ENCODE measurements at regions not wholly inside any gene's neighbourhood (a gene's known extent, or its start where the extent isn't known, plus 50 kb on each side); places are given as distances from the start of the nearest gene placed in this dataset.

DNA sequence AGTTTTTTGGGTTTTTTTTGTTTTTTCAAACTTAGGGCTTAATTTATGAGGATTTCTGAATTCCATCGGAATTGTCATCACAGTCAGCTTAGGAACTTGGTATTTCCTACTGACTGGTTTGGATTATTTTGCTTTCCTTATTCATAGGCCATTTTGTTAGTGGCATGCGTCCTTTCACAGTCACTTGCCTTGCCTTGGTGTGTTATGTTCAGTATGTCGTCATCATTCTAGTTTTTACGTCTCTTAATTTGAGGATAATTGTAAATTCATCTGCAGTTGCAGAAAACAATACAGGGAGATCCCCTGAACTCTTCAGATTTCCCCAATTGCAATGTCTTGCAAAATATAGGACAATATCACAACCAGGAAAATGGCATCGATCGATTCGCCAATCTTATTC is 485.3 kb downstream of the CBLN2 start:
- no peak for DNase-seq

DNA sequence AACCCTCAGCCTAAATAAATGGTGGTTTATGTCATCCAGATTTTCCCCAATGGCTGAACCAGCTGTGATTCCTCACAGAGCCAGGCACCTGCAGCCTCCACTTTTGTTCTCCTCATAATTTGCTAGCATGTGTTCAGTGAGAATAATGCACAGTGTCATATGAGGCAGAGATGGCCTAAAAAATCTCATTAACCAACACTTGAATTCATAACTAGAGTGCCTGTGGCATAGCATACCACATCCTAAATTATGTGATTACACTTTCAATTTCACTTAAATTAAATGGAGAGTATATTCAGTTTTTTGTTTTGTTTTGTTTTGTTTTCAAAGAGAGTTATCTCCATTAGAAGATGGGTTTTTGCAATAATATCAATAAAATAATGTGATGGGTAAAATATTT is 488.0 kb downstream of the CBLN2 start:
- DNase-seq, result no peak

DNA sequence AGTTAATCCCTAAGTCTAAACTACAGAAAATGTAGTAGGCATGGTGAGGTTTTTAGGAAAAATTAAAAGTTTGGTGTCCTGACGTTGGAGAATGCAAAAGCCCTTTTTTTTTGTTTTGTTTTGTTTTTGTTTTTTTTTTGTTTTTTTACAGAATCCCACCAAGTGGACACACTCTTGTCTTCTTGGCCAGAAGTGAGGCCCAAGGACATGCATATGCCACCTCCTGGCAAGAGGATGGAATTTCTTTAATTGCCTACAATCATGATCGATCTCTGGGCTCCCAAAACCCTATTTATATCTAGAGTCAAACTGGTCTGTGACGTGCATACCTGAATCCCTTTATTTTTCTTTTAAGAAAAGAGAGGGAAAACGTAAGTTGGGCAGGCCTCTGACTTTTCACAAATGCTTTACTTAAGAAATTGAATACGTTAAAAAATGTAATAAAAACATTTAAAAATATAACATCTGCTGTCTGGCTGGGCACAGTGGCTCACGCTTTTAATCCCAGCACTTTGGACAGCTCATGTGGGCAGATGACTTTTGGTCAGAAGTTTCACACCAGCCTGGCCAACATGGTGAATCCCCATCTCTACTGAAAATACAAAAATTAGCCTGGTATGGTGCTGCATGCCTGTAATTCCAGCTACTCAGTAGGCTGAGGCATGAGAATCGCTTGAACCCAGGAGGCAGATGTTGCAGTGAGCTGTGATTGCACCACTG is 502.7 kb downstream of the CBLN2 start:
- no peak for DNase-seq

DNA sequence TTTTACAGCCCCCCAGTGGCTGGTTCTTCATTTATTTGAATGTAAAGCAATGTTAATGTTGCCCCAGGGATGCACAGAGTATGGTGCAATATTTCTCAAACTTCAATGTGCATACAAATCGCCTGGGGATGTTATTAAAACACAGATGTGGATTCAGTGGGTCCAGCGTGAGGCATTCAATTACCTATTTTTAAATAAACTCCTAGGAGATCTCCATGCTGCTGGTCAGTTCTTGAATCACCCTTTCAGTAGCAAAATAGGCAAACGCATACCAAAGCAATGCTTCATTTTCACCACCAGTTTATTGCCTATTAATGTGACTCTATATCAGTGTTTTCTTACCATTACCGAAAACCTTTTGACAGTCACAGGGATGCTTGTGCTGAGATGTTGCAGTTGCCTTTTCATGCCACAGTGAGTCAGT is 530.7 kb downstream of the CBLN2 start:
- no peak for DNase-seq

DNA sequence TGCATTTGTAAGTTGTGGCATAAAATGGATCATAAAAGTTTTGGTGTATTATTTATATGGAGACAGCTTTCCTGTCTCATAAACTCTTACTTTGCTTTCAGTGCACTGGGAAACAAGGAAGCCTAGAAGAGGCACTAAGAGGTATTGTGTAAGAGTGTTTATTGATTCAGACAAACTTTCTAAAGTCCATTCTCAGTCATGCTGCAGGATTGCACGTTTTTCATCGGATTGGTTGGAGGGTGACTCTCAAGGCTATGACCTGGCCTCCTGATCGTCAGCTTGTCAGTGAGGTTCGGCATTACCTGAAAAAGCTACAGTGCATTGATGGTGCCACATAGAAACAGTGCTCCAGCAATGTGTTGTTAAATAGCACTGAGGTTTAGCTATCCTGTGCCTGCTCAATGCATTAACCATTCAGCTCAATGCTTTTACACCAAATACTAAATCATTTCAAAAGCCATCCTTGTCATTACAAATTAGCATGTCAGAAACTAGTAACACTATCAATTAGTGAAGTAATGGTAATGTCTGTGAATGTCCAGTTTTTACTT is 545.5 kb downstream of the CBLN2 start:
- no peak for DNase-seq

DNA sequence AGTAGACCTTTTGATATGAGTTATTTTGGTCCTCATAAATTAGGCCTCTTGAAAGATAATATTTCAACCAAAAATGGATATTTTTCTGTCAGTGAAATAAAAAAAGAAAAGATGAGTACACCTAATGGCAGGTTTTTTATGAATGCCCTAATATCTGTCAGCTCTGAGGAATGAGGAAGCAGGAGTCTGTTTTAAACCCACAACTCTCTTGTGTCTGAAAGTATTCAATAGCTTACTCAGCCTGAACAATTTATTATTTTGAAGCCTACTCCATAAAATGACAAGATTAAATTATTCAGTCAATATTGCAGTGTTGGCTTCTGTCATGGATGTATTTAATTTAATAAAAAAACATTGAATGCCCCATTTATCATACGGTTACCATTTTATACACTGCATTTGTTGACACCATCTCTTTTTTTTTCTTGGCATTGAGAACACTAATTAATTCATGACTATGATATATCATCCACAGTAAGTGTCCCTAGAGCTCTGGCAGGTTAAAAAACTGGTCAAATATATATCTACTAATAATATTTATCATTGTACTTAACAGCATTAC is 548.2 kb downstream of the CBLN2 start:
- DNase-seq, result no peak

DNA sequence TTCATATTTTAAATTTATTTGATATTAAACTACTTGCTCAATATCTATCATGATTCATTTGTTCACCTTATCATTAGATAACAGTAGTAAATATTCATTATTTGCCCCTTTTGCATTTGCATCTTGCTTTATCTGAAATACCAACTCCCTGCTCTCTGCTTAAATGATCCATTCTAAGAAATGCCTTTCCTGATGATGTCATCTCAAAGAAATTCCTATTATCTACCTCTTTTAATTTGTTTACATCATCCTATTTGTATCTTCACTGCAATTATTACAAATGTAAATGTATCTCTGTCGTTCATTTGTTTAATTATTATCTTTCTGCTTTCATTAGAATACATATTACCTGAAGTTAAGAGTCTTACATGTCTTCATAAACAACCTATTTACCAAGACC is 549.9 kb downstream of the CBLN2 start:
- no peak for DNase-seq

DNA sequence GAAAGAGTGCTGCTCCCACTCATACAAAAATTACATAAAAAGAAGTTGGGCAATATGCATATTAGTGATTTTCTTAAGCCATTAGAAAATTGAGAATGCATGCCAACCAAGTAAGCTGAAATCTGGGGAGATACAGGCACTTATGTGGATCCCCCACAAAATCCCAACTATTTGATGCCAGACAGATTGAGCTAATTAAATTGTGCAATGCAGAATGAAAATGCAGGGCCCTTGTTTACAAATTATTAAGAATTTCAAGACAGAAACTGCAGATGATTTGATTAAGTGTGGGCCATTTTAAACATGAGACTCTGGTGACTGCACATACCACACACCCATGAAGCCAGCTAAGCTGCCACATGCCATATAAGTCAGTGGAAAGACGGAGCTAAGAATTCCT is 554.5 kb downstream of the CBLN2 start:
- DNase-seq, result no peak

DNA sequence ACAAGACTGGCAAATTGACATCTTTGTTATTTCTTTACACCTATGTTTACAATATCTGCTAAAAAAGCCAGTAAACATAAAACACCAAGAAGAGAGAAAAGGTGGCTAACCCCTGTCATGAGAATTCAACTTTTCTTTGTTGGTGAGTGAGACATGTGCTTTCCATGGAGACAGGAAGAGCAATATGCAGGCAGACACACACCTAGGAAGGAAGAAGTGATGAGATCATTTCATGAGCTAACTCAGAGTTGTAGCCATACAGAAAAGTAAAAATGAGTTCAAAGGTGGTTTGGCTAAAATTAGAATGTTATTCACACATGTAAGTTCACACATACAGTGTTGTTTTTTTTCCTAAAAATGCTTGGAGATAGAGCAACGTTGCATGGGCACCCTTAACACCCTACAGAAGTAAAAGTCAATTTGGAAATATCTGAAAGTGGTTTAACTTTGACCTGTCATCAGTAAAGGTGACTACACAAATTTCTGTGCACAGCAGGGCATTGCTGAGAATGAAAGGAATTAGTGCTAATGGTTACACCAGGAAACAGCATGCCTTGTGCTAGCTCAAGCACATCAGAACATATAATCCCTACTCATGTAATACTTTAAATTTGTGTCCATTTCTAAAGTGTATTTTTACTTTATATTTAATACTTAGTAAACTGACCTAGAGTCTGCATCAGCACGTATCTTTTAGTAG is 557.6 kb downstream of the CBLN2 start:
- DNase-seq, result no peak

DNA sequence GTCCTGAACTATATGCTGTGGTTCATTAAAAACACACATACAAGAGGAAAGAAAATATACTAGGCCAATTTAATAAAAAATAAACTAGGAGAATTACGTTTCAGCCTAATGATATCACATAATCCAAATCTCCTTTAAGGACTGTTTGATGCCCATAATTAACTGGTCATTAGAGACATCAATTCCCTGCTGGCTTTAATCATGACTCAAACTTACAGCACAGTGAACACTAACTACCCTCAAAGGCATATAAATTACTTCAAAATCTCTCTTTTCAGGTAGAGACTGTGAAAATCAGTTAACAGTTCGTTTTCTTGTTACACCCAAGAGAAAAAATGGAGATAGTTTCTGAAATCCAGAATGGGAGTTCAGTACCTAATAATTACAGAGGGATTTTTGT is 567.4 kb downstream of the CBLN2 start:
- no peak for DNase-seq

DNA sequence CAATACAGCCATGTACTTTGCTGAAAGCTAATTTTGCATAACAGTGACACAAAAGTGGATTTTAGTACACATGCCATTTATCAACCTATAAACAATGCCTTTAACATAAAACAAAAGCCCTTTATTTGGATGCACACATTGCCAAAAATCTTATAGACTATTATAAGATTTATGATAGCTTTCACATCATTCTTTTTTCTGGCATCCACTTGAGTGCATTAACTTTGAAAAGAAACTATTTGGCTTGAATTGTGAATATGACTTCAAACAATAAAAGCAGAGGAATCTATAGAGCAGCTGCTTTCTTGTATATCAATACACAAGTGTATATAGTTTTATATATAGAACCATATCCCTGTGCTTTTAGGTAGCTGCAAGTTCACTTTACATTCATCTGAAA is 577.4 kb downstream of the CBLN2 start:
- no peak for DNase-seq

DNA sequence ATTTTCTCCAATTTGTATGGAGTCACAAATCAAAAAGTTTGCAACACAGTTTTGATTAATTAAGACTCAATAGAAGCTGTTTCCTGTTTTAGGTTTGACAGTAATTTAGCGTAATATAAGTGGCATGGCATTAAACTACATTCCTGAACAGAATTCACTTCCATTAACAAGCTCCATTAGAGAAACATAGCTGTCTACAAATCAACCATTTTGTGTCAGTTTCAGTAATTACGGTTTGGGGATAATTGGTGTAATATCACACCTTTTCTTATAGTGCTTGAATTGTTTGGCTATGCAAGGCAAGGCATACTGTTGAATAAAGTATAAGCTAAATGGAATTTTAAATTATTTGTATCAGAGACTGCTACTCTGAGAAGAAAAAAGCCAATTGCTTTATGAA is 585.5 kb downstream of the CBLN2 start:
- DNase-seq, result no peak

DNA sequence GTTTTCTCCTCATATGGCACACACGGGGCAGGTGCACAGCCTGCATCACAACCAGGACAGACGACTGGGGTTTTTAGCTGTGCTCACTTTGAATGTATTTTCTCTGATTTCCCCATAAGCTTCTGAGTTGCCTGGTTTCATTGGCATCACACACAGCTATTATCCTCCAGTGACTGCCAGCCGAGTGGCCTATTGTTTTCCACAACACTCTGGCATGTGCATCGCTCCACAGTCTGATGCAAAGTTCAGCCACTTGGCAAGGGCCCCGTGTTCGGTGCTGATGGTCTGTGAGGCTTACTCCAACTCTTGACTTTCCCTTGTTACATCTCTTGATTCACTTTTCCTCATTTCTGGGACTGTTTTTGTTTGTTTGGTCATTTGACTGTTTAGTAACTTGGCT is 593.1 kb downstream of the CBLN2 start:
- no peak for DNase-seq

DNA sequence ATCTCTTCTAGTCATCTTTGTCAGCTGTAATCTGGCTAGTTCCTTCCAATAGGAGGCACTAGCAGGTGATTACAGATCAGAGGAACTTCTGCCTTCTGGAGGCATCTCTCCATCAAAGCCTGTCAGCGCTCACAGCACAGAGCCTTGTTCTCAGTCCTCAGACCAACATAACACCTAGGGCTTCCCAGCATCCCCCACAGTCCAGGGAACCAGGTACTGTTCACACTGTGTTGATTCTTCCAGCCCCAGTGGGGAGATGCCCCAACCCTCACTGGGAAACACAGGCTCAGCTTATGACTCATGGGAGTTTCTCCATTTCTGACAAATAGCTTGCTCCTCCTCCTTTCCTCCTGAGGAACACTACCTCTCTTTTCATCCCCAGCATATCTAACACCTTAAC is 601.7 kb downstream of the CBLN2 start:
- DNase-seq, result no peak

DNA sequence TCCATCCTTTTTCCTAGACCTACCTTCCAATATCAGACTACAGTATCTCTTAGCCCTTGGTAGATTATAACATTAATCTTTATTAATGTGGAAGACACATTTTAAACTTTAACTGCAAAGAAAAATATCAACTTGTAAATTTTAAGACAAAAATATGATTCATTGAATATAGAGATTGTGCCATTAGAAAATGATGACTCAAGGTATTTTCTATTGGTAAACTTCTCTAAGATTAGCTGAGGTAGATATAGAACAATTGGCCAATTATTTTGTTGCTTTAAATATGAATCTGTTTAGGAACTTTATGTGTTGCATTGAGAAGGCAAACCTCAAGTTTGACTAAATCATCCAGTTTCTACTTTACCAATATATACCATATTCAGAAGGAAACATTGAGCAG is 604.7 kb downstream of the CBLN2 start:
- DNase-seq, result no peak

DNA sequence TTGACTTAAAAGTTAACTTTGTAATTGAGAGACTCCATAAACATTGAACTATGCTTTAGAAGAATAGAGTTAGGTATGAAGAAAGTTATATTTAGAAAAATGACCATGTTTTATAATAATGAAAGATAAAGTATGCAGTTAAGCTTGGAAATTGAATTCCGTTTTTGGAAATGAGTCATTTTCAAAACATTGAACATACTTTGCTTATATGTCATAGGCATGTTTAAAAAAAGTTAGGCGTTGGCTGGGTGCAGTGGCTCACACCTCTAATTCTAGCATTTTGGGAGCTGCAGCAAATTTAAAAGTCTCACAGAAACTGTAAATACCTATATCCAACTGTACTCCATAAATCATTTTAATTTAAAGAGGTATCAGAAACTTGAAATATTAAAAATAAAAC is 607.4 kb downstream of the CBLN2 start:
- no peak for DNase-seq

DNA sequence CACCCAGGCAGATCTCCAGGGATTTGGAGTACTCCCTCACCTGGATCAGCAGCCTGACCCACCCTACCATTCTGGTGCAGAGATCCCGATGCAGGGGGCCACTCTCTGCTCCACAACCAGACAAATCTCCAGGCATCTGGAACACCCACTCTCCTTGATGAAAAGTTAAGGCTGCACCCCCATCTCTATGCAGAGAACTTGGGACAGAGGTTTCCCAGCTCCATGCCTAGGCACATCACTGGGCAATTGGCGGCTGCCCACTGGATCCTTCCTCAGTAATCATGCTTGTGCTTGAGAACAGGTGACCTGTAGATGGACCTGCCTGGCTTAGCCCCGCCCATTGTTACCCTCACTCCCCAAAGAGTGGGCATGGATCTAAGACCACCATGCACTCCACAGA is 624.9 kb downstream of the CBLN2 start:
- DNase-seq, result no peak

DNA sequence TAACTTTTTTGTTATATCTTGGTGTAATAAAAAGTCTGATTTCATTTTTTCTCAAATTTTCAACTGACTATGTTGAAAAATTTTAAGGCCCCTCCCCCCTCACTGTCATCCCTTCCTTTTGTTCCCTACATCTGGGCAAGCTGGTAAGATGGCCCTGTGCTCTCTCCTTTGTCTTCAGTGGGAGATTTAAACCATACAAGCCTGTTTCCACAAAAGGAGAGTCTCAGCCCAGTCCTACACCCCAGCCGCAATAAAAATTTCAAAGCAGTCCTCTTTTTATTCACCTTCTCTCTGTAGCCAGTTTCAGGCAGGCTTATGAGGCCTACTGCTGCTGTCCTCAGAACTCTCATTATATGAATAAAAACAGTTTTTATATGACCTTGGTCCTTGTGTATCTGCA is 630.5 kb downstream of the CBLN2 start:
- DNase-seq, result no peak

DNA sequence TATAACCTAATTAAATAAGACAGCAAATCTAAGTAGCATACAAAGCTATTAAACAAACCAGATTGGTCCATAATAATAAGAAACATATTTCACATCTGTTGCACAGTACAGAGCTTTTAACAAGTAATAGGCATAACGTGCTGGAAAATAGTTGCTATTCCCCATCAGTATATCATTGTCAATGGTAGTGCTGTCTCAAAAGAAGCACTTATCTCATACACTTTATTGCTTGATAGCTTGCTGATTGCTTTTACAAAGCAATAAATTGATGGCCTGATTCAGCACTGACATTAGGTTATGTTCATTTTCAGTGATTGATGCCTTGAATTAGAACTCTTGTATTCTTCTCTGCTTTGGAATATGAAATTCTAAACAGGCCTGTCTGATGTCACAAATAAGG is 641.7 kb downstream of the CBLN2 start:
- DNase-seq, result no peak

DNA sequence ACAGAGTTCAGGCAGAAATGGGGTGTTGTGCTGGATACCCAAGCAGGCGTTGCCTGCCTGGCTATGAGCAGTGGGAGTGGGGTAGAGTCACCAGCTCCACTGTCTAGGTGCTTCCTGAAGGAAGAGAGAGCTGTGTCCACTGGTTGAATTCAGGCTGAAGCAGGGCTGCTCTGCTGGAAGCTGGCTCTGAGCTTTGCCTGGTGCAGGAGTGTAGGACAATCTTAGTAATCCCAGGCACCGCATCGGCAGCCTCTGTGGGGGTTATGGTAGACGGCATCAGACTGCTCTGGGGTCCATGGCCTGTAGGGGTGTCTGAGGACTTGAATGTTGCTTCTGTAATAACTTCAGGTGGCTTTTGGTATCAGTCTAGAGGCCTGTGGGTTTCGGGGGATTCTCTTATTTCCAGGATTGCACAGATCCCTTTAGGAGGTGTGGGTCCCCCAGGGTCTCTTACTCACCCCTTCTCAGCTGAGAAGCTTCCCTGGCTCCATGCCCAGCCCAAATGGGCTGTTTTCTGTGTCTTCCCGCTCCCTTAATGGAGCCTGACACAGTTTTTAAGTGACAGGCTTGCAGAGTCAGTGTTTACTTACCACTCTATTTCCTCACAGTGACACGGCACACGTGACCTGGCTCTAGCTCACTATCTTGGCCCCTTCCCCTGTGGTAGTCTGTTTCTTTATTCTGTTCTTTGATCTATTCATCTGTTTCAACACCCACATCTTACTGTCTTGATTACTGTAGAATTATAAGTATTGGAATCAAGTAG is 644.3 kb downstream of the CBLN2 start:
- DNase-seq, result no peak

DNA sequence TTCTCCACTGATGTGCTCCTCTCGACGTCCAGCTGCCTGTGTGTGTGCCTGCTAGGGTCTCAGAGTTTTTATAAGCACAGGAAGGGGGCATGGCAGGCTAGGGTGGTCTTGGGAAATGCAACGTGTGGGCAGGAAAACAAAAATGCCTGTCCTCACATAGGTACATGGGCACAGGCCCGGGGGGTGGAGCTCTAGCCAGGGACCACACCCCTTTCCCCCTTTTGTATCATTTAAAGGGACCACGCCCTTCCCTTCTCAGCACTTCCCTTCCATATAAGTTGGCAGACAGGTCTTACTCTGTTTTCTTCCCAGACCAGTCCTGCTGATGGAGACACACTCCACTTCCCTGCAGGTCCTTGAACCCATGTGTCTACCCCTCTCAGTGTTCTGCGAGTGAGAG is 645.0 kb downstream of the CBLN2 start:
- DNase-seq, result no peak

DNA sequence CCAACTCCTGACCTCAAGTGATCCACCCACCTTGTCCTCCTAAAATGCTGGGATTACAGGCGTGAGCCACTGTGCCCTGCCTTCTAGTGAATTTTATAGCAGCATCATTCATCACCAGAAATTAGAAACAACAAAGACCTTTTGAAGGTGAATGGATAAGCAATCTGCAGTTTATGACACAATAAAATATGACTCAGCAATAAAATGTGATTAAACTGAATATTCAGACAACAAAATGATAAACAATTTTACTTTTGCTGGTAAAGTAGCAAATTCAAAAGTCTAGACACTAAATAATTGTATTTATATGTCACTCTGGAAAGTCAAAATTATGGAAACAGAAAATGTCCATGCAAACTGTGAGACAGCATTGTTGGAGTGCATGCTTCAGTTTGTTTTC is 656.6 kb downstream of the CBLN2 start:
- no peak for DNase-seq

DNA sequence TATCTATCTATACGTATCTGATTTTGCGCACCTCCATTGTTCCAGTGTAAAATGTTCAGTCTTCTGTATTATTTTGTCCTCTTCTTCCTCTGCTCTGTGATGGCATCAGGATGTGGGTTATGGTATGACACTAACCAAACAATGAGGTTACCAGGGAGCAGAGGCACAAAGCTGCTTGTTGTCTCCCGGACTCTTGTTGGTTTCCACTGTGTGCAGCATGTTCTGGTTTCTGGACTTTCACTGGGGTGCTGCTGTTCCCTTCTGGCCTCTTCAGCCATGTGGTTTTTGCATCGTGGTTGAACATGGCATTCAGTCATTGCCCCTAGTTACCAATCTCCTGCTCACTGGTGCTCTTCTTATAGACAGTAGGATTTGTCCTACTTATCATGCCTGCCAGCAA is 665.9 kb downstream of the CBLN2 start:
- no peak for DNase-seq

DNA sequence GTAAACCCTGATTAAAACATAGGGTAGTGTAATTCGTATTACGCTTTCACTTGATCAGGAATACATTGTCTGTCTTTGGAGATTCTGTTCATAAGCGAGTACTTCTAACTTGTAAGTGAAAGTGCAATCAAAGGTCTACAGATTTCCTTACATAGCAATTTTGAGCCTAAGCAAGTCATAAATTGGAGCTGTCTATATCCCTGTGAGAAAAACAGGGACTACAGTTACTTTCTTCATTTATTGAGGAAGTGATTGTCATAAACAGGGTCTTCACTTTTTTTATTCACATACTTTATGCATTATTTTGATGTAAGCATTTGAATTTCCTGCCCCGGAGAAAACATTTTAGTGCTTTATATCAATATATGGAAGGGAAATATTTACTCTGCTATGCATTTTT is 670.4 kb downstream of the CBLN2 start:
- DNase-seq, result no peak

Data from activated CD4-positive, alpha-beta T cell treated with anti-CD3 and anti-CD28 coated beads, Interleukin-10, Interleukin-2, amounts not matched to agents 100 ng/mL and 50 ng/mL, durations not matched to agents 16 hours and 8 hours (primary cell).